IPS DF 6.9 (cell line): ENCODE measurements at regions not wholly inside any gene's neighbourhood (a gene's known extent, or its start where the extent isn't known, plus 50 kb on each side); places are given as distances from the start of the nearest gene placed in this dataset.

Experiments used
- DNase-seq: peaks from one replicate; pipeline ENCODE4 v3.0.0-alpha.2; 2013; ENCODE audit warnings: low read depth, low spot score
- H3K27ac ChIP-seq: one replicate; pipeline ENCODE4 v1.5.1; 2013; ENCODE audit warnings: low read length, control low read depth
- H3K27me3 ChIP-seq: 2 replicates; pipeline ENCODE4 v1.6.1; 2013; ENCODE audit warnings: mild to moderate bottlenecking, low read length; ENCODE audit not compliant: control insufficient read depth, insufficient read depth
- H3K36me3 ChIP-seq: 2 replicates; pipeline ENCODE4 v1.6.1; 2013; ENCODE audit warnings: low read length; ENCODE audit not compliant: control insufficient read depth, insufficient read depth
- H3K4me1 ChIP-seq: 2 replicates; pipeline ENCODE4 v1.6.1; 2013; ENCODE audit warnings: low read length; ENCODE audit not compliant: control insufficient read depth, insufficient read depth
- H3K4me3 ChIP-seq: 2 replicates; pipeline ENCODE4 v1.5.1; 2013; ENCODE audit warnings: mild to moderate bottlenecking, low read length
- H3K9me3 ChIP-seq: 2 replicates; pipeline ENCODE4 v1.6.1; 2013; ENCODE audit warnings: low read length, inconsistent platforms; ENCODE audit not compliant: control insufficient read depth, insufficient read depth
- WGBS: extraction: QIAGEN DNeasy Blood & Tissue Kit; methylation state at CpG from one replicate; pipeline ENCODE4 v1.1.7; 2013; ENCODE audit warnings: mixed read lengths, missing lambda C conversion rate; ENCODE audit not compliant: insufficient read length, insufficient coverage; 5-methylcytosine and 5-hydroxymethylcytosine counted together

- no CpG with 5 or more reads among the region's 2 CpGs for WGBS
- DNase-seq, result no peak
- Histone ChIP-seq H3K27me3 (no peaks in the 10 kb centered on the region), H3K27ac (no peak overlapping the region), H3K36me3 (no peaks in the 10 kb centered on the region), H3K4me3 (no peak overlapping the region), H3K9me3 (no peaks in the 10 kb centered on the region), H3K4me1 (no peaks in the 10 kb centered on the region)
Observed at GRCh38 chr6:113120224-113120581, 736.9 kb upstream of the MARCKS start.

- H3K27ac ChIP-seq, result no peak overlapping the region
- WGBS, result no CpG with 5 or more reads among the region's 7 CpGs
- no peaks in the 10 kb centered on the region for H3K27me3 ChIP-seq
- no peak for DNase-seq
- H3K4me1 ChIP-seq, result no peaks in the 10 kb centered on the region
- H3K36me3 ChIP-seq, result no peaks in the 10 kb centered on the region
- H3K4me3 ChIP-seq, result no peak overlapping the region
- no peaks in the 10 kb centered on the region for H3K9me3 ChIP-seq
Observed at GRCh38 chr6:113120582-113121285, 736.4 kb upstream of the MARCKS start.

GRCh38 chr6:113121571-113121970 lies 735.6 kb upstream of the MARCKS start:
- no peak for DNase-seq
- Histone ChIP-seq H3K4me1 (no peaks in the 10 kb centered on the region), H3K36me3 (no peaks in the 10 kb centered on the region), H3K27ac (no peak overlapping the region), H3K27me3 (no peaks in the 10 kb centered on the region), H3K9me3 (no peaks in the 10 kb centered on the region), H3K4me3 (no peak overlapping the region)
- no CpG with 5 or more reads among the region's 2 CpGs for WGBS

- peak; percentile 52 for DNase-seq
- Histone ChIP-seq H3K27ac (no peak overlapping the region), H3K36me3 (no peaks in the 10 kb centered on the region), H3K4me1 (no peaks in the 10 kb centered on the region), H3K4me3 (no peak overlapping the region), H3K27me3 (no peaks in the 10 kb centered on the region), H3K9me3 (no peaks in the 10 kb centered on the region)
- no CpG with 5 or more reads among the region's 1 CpG for WGBS
Observed at GRCh38 chr6:113122060-113122459, 735.1 kb upstream of the MARCKS start.

- Histone ChIP-seq H3K27me3 (no peaks in the 10 kb centered on the region), H3K27ac (no peak overlapping the region), H3K9me3 (no peaks in the 10 kb centered on the region), H3K36me3 (no peaks in the 10 kb centered on the region), H3K4me1 (no peaks in the 10 kb centered on the region), H3K4me3 (no peak overlapping the region)
- WGBS, result no CpG with 5 or more reads among the region's 2 CpGs
- DNase-seq, result no peak
Observed at GRCh38 chr6:113125626-113126025, 731.5 kb upstream of the MARCKS start.

GRCh38 chr6:113127786-113128419 lies 729.2 kb upstream of the MARCKS start:
- Histone ChIP-seq H3K9me3 (no peaks in the 10 kb centered on the region), H3K27ac (no peak overlapping the region), H3K4me3 (no peak overlapping the region), H3K27me3 (no peaks in the 10 kb centered on the region), H3K4me1 (no peaks in the 10 kb centered on the region), H3K36me3 (no peaks in the 10 kb centered on the region)
- DNase-seq, result no peak
- no CpG with 5 or more reads among the region's 5 CpGs for WGBS

- no CpG with 5 or more reads among the region's 3 CpGs for WGBS
- H3K4me3 ChIP-seq, result no peak overlapping the region
- H3K36me3 ChIP-seq, result no peaks in the 10 kb centered on the region
- no peak for DNase-seq
- no peaks in the 10 kb centered on the region for H3K27me3 ChIP-seq
- H3K27ac ChIP-seq, result no peak overlapping the region
- no peaks in the 10 kb centered on the region for H3K4me1 ChIP-seq
- no peaks in the 10 kb centered on the region for H3K9me3 ChIP-seq
Observed at GRCh38 chr6:113128661-113129060, 728.5 kb upstream of the MARCKS start.

- WGBS, result no CpG with 5 or more reads among the region's 2 CpGs
- no peaks in the 10 kb centered on the region for H3K36me3 ChIP-seq
- DNase-seq, result no peak
Observed at GRCh38 chr6:113129991-113130390, 727.2 kb upstream of the MARCKS start.

GRCh38 chr6:113137426-113137825 lies 719.7 kb upstream of the MARCKS start:
- no CpG with 5 or more reads among the region's 7 CpGs for WGBS
- Histone ChIP-seq H3K9me3 (no peaks in the 10 kb centered on the region), H3K27me3 (no peaks in the 10 kb centered on the region), H3K4me1 (no peaks in the 10 kb centered on the region), H3K4me3 (no peak overlapping the region), H3K36me3 (no peaks in the 10 kb centered on the region), H3K27ac (no peak overlapping the region)
- no peak for DNase-seq

More at GRCh38 chr6:113129991-113130390, 727.2 kb upstream of the MARCKS start:
- Histone ChIP-seq H3K9me3 (no peaks in the 10 kb centered on the region), H3K4me1 (no peaks in the 10 kb centered on the region), H3K27ac (no peak overlapping the region), H3K4me3 (no peak overlapping the region), H3K27me3 (no peaks in the 10 kb centered on the region)

GRCh38 chr6:113140721-113141120 lies 716.4 kb upstream of the MARCKS start:
- WGBS, result no CpG with 5 or more reads among the region's 2 CpGs
- no peak overlapping the region for H3K4me3 ChIP-seq
- no peak for DNase-seq
- no peaks in the 10 kb centered on the region for H3K4me1 ChIP-seq
- H3K27ac ChIP-seq, result no peak overlapping the region
- H3K27me3 ChIP-seq, result no peaks in the 10 kb centered on the region
- no peaks in the 10 kb centered on the region for H3K9me3 ChIP-seq
- H3K36me3 ChIP-seq, result no peaks in the 10 kb centered on the region

GRCh38 chr6:113141901-113142300 lies 715.2 kb upstream of the MARCKS start:
- no peak overlapping the region for H3K4me3 ChIP-seq
- H3K4me1 ChIP-seq, result no peaks in the 10 kb centered on the region
- no peaks in the 10 kb centered on the region for H3K9me3 ChIP-seq
- DNase-seq, result no peak
- WGBS, result no CpG with 5 or more reads among the region's 2 CpGs
- H3K27ac ChIP-seq, result no peak overlapping the region
- H3K27me3 ChIP-seq, result no peaks in the 10 kb centered on the region
- no peaks in the 10 kb centered on the region for H3K36me3 ChIP-seq
